ENCODE measurements at regions not wholly inside any gene's neighbourhood (a gene's known extent, or its start where the extent isn't known, plus 50 kb on each side); places are given as distances from the start of the nearest gene placed in this dataset.

- intact Hi-C loops (cut with micrococcal nuclease; ENCODE audit: unreplicated experiment), result loop anchor here (1.0 to 5.0 kb wide), 3 partner anchors 70 to 368 kb away; partner anchors contain the start of gene PANK2
These were observed 63.9 kb upstream of the SMOX start for GRCh38 chr20:4084721-4085120.

More at GRCh38 chr20:4084721-4085120, 63.9 kb upstream of the SMOX start:
- peaks cover 39% of the 10 kb centered on the region for H3K4me1 ChIP-seq (ENCODE audit: insufficient read depth, low read length)
- H3K4me3 ChIP-seq (replicated peaks in 1 of 3; ENCODE audit: insufficient read depth in 1 of 3, low read depth in 2 of 3, low read length in 3 of 3), result no peak overlapping the region
- no TSS peak for BruUV-seq (replicated peaks)
- H3K27me3 ChIP-seq (ENCODE audit: control insufficient read depth in 1 of 2, insufficient read depth in 2 of 2, low read length in 2 of 2), result peaks cover 0 to 8% of the 10 kb centered on the region in 2 experiments; a peak in 2 of 5 replicates
- DNase-seq (ENCODE audit: low spot score), result no peak
- no peak overlapping the region for H2AFZ ChIP-seq (ENCODE audit: low read length)
- no peak overlapping the region; the same call in 1 of the 2 replicates for H3K4me2 ChIP-seq (ENCODE audit: low read depth, low read length)
- ATAC-seq, result no peak
- no peaks in the 10 kb centered on the region for H3K36me3 ChIP-seq (replicated peaks in 1 of 2; ENCODE audit: control insufficient read depth in 1 of 2, insufficient read depth in 2 of 2, low read length in 2 of 2)
- FAIRE-seq, result no peak
- H3K9ac ChIP-seq (ENCODE audit: insufficient read depth, low read depth, low read length), result no peak overlapping the region
- 55% methylated on average over 4 of the region's 4 CpGs for WGBS (ENCODE audit: low lambda C conversion rate)
- H3K9me3 ChIP-seq (ENCODE audit: low read length), result no peaks in the 10 kb centered on the region
- H3K79me2 ChIP-seq (ENCODE audit: insufficient read depth, low read length), result no peaks in the 10 kb centered on the region
- H3K27ac ChIP-seq (ENCODE audit: extremely low read length, insufficient read depth, low read length), result no peak overlapping the region
- CTCF ChIA-PET (ENCODE audit: low intra/inter-chr PET ratio, low total read pairs), result interaction anchor here (1.2 to 3.3 kb wide), 4 partner anchors 71 to 332 kb away, joined by 3 to 59 read pairs (median 6); partner anchors contain the start of genes CENPB and RNF24
- H4K20me1 ChIP-seq (ENCODE audit: insufficient read depth, low read length), result no peaks in the 10 kb centered on the region
- no peak for TF ChIP-seq CC2D1A (CRISPR knock-in tag; IDR thresholded peaks at IDR 0.05)
- no peak for TF ChIP-seq NR0B2 (CRISPR knock-in tag; IDR thresholded peaks at IDR 0.05)
- TF ChIP-seq ZNF549 (CRISPR knock-in tag; IDR thresholded peaks at IDR 0.05), result no peak
- no peak for TF ChIP-seq CAMTA2 (CRISPR knock-in tag; IDR thresholded peaks at IDR 0.05; ENCODE audit: borderline replicate concordance)
- no peak for TF ChIP-seq ZBTB37 (CRISPR knock-in tag; IDR thresholded peaks at IDR 0.05)
- no peak for TF ChIP-seq MAX (IDR thresholded peaks at IDR 0.05)
- no peak for TF ChIP-seq U2AF1 (optimal IDR thresholded peaks at IDR 0.05; ENCODE audit: low read depth, low read length)
- no peak for TF ChIP-seq ZNF143 (CRISPR knock-in tag; IDR thresholded peaks at IDR 0.05)
- in situ Hi-C loops (cut with HindIII; ENCODE audit: extremely low pct_ligation_motif_present, low pct_unique_long_range_greater_than_20kb), result loop anchor here (5.0 kb wide), 2 partner anchors 67 to 197 kb away; partner anchors contain the start of genes PANK2 and RNF24
- POLR2A ChIA-PET, result interaction anchor here (0.9 to 1.4 kb wide), 5 partner anchors 51 to 265 kb away, joined by 3 to 6 read pairs (median 4); partner anchors contain the start of gene AP5S1
